K562 (cell line): ENCODE measurements at regions not wholly inside any gene's neighbourhood (a gene's known extent, or its start where the extent isn't known, plus 50 kb on each side); places are given as distances from the start of the nearest gene placed in this dataset.

Experiments
- CBFA2T3 ChIP-seq: fragments of 450-650 bp; IDR thresholded peaks from 2 replicates; pipeline ENCODE4 v1.6.1; 2017
- DEAF1 ChIP-seq: fragments of 450-650 bp; formaldehyde crosslinking; IDR thresholded peaks from 2 replicates; pipeline ENCODE4 v1.4.0; 2020; ENCODE audit warnings: mild to moderate bottlenecking, moderate library complexity
- EP400 ChIP-seq: fragments of 450-650 bp; IDR thresholded peaks from 2 replicates; pipeline ENCODE4 v1.6.1; 2017; ENCODE audit warnings: antibody characterized with exemption, mild to moderate bottlenecking, moderate library complexity
- FOXA3 ChIP-seq, 2 experiments: fragments of 450-650 bp in 1 of 2; sonication (generic) in 1 of 2; formaldehyde crosslinking; IDR thresholded peaks in 1 of 2; conservative IDR thresholded peaks in 1 of 2; 2 replicates each; pipeline versions ENCODE4 v1.4.0 to v1.8.0; 2020 to 2022; ENCODE audit warnings: mild to moderate bottlenecking in 2 of 2, missing genetic modification reagents in 1 of 2
- FOXK1 ChIP-seq: sonication (generic); formaldehyde crosslinking; IDR thresholded peaks from 2 replicates; pipeline ENCODE4 v1.8.0; 2022; ENCODE audit warnings: missing genetic modification reagents, mild to moderate bottlenecking, borderline replicate concordance
- HDAC1 ChIP-seq, 2 experiments: fragments of 450-650 bp; IDR thresholded peaks; 2 replicates each; pipeline ENCODE4 v1.6.1; 2016 to 2017; ENCODE audit warnings: inconsistent platforms in 1 of 2, mild to moderate bottlenecking in 1 of 2, moderate library complexity in 1 of 2
- MAFK ChIP-seq: IDR thresholded peaks from 2 replicates; pipeline ENCODE4 v1.6.1; 2011; ENCODE audit warnings: low read length, improper control_type of control experiment
- MXD1 ChIP-seq: fragments of 250-450 bp; sonication (Bioruptor Pico); IDR thresholded peaks from 2 replicates; pipeline ENCODE4 v1.8.0; 2021; ENCODE audit warnings: borderline replicate concordance, mild to moderate bottlenecking, moderate library complexity; ENCODE audit not compliant: poor library complexity, severe bottlenecking
- NR0B1 ChIP-seq: fragments of 450-650 bp; IDR thresholded peaks from one replicate; pipeline ENCODE4 v1.6.1; 2018; ENCODE audit warnings: mild to moderate bottlenecking, moderate library complexity; ENCODE audit not compliant: partially characterized antibody
- PRPF4 ChIP-seq: fragments of 200-400 bp; formaldehyde crosslinking; IDR thresholded peaks from one replicate; pipeline ENCODE4 v1.6.1; 2017; ENCODE audit warnings: low read length, low read depth, mild to moderate bottlenecking; ENCODE audit not compliant: insufficient read depth, poor library complexity, severe bottlenecking
- PYGO2 ChIP-seq: fragments of 450-650 bp; IDR thresholded peaks from 2 replicates; pipeline ENCODE4 v1.6.1; 2016; ENCODE audit warnings: mild to moderate bottlenecking, missing genetic modification characterization, moderate library complexity, missing compliant biosample characterization
- RAD21 ChIP-seq, 2 experiments: fragments of 250-450 bp in 1 of 2; fragments of 450-650 bp in 1 of 2; sonication (Bioruptor Pico) in 1 of 2; formaldehyde crosslinking in 1 of 2; IDR thresholded peaks in 1 of 2; conservative IDR thresholded peaks in 1 of 2; 2 replicates each; pipeline versions ENCODE4 v1.4.0 to v1.8.0; 2020 to 2022; ENCODE audit warnings: mild to moderate bottlenecking in 2 of 2, moderate library complexity in 1 of 2
- USF2 ChIP-seq: sonication (generic); formaldehyde crosslinking; IDR thresholded peaks from 2 replicates; pipeline ENCODE4 v1.5.0; 2020; ENCODE audit warnings: missing genetic modification reagents
- ZNF12 ChIP-seq: sonication (generic); formaldehyde crosslinking; IDR thresholded peaks from 2 replicates; pipeline ENCODE4 v1.4.0; 2020; ENCODE audit warnings: mild to moderate bottlenecking, missing genetic modification reagents
- ZNF146 ChIP-seq: IDR thresholded peaks from one replicate; pipeline ENCODE4 v1.6.1; 2018; ENCODE audit warnings: missing compliant biosample characterization; ENCODE audit not compliant: unreplicated experiment

- no peak for TF ChIP-seq MXD1
- TF ChIP-seq USF2 (CRISPR knock-in tag): no peak
- TF ChIP-seq PYGO2 (tag): no peak
- TF ChIP-seq FOXA3 (CRISPR knock-in tag; conservative IDR thresholded peaks at IDR 0.05 in 1 of 2, IDR thresholded peaks at IDR 0.05 in 1 of 2): no peak
- TF ChIP-seq RAD21 (CRISPR knock-in tag; conservative IDR thresholded peaks at IDR 0.05 in 1 of 2, IDR thresholded peaks at IDR 0.05 in 1 of 2): peak; percentile 64 to 71
- TF ChIP-seq MAFK: 0 out of 2 replicates have a peak, but pooled peaks have one; percentile 6
- peak; percentile 37 for TF ChIP-seq CBFA2T3
- peak; percentile 45 for TF ChIP-seq DEAF1 (CRISPR knock-in tag)
- no peak for TF ChIP-seq NR0B1
- no peak for TF ChIP-seq ZNF146 (CRISPR knock-in tag)
- TF ChIP-seq HDAC1 (IDR thresholded peaks at IDR 0.05): no peak
- no peak for TF ChIP-seq PRPF4
- TF ChIP-seq ZNF12 (CRISPR knock-in tag): no peak
- TF ChIP-seq EP400: no peak
- no peak for TF ChIP-seq FOXK1 (CRISPR knock-in tag)
Measured at GRCh38 chr1:99527078-99527477, 118.8 kb upstream of the PALMD start (continued).
